Mucosa of rectum (tissue), 2 donors: ENCODE measurements at regions not wholly inside any gene's neighbourhood (a gene's known extent, or its start where the extent isn't known, plus 50 kb on each side); places are given as distances from the start of the nearest gene placed in this dataset.
"Not testable (repeated sequence)": the region's sequence is repeated elsewhere in the genome, so short reads cannot be mapped to it uniquely, and the experiment has no call there.

ENCODE experiments used
- H3K27ac ChIP-seq, 2 donors: one replicate each; pipeline ENCODE4 v1.7.0; 2013; ENCODE audit warnings: inconsistent platforms in 2 of 2, low read depth in 2 of 2, low read length in 2 of 2
- H3K27me3 ChIP-seq, 2 donors: one replicate each; pipeline ENCODE4 v1.7.0; 2013; ENCODE audit warnings: low read length in 2 of 2; ENCODE audit not compliant: control insufficient read depth in 2 of 2, insufficient read depth in 2 of 2
- H3K36me3 ChIP-seq, 2 donors: one replicate each; pipeline ENCODE4 v1.7.0; 2013; ENCODE audit warnings: low read length in 2 of 2; ENCODE audit not compliant: control insufficient read depth in 2 of 2, insufficient read depth in 2 of 2
- H3K4me1 ChIP-seq, 2 donors: one replicate each; pipeline ENCODE4 v1.7.0; 2013; ENCODE audit warnings: low read length in 2 of 2, mild to moderate bottlenecking in 1 of 2; ENCODE audit not compliant: control insufficient read depth in 2 of 2, insufficient read depth in 2 of 2
- H3K4me3 ChIP-seq, 2 donors: one replicate each; pipeline ENCODE4 v1.7.0; 2013; ENCODE audit warnings: low read length in 2 of 2
- H3K9ac ChIP-seq, 2 donors: one replicate each; pipeline ENCODE4 v1.7.0; 2013; ENCODE audit warnings: low read length in 2 of 2, low read depth in 1 of 2, mild to moderate bottlenecking in 1 of 2
- H3K9me3 ChIP-seq, 2 donors: one replicate each; pipeline ENCODE4 v1.7.0; 2013; ENCODE audit warnings: low read length in 2 of 2; ENCODE audit not compliant: control insufficient read depth in 2 of 2
- donor health status: healthy.
- donor health status: Normal muscosa, but diverticular disease.

- H3K36me3 ChIP-seq, result no peaks in the 10 kb centered on the region
- H3K27ac ChIP-seq, result peak overlapping the region in 1 of 2 donors; percentile 23
- H3K9me3 ChIP-seq, result no peaks in the 10 kb centered on the region
- peaks cover 0 to 2% of the 10 kb centered on the region in 2 donors for H3K4me1 ChIP-seq
- no peaks in the 10 kb centered on the region for H3K27me3 ChIP-seq
- H3K4me3 ChIP-seq, result no peak overlapping the region
- H3K9ac ChIP-seq, result no peak overlapping the region
These were observed 100.6 kb downstream of the DACT1 start for GRCh38 chr14:58738189-58738836.

- no peaks in the 10 kb centered on the region for H3K27me3 ChIP-seq
- H3K4me3 ChIP-seq, result no peak overlapping the region
- H3K9me3 ChIP-seq, result no peaks in the 10 kb centered on the region
- H3K36me3 ChIP-seq, result no peaks in the 10 kb centered on the region
- H3K4me1 ChIP-seq, result peaks cover 0 to 2% of the 10 kb centered on the region in 2 donors
- H3K9ac ChIP-seq, result no peak overlapping the region
- H3K27ac ChIP-seq, result no peak overlapping the region
These were observed 101.1 kb downstream of the DACT1 start for GRCh38 chr14:58738876-58739275.

GRCh38 chr14:58739674-58740073 is 101.9 kb downstream of the DACT1 start:
- Histone ChIP-seq H3K9me3 (no peaks in the 10 kb centered on the region), H3K4me1 (peaks cover 0 to 2% of the 10 kb centered on the region in 2 donors), H3K36me3 (no peaks in the 10 kb centered on the region), H3K4me3 (no peak overlapping the region), H3K27me3 (no peaks in the 10 kb centered on the region), H3K9ac (no peak overlapping the region), H3K27ac (no peak overlapping the region)

GRCh38 chr14:58740379-58740935 is 102.7 kb downstream of the DACT1 start:
- Histone ChIP-seq H3K36me3 (no peaks in the 10 kb centered on the region), H3K27ac (no peak overlapping the region), H3K27me3 (no peaks in the 10 kb centered on the region), H3K9me3 (no peaks in the 10 kb centered on the region), H3K9ac (no peak overlapping the region), H3K4me3 (no peak overlapping the region), H3K4me1 (peaks cover 0 to 2% of the 10 kb centered on the region in 2 donors)

GRCh38 chr14:58744801-58745394 is 107.1 kb downstream of the DACT1 start:
- H3K36me3 ChIP-seq, result no peaks in the 10 kb centered on the region
- H3K9me3 ChIP-seq, result no peaks in the 10 kb centered on the region
- no peak overlapping the region for H3K4me3 ChIP-seq
- H3K9ac ChIP-seq, result no peak overlapping the region
- no peaks in the 10 kb centered on the region for H3K27me3 ChIP-seq
- peaks cover 12 to 20% of the 10 kb centered on the region in 2 donors for H3K4me1 ChIP-seq
- H3K27ac ChIP-seq, result no peak overlapping the region

- Histone ChIP-seq H3K4me3 (no peak overlapping the region), H3K9me3 (no peaks in the 10 kb centered on the region), H3K4me1 (peaks cover 22 to 32% of the 10 kb centered on the region in 2 donors), H3K36me3 (no peaks in the 10 kb centered on the region), H3K27ac (no peak overlapping the region), H3K9ac (no peak overlapping the region), H3K27me3 (no peaks in the 10 kb centered on the region)
These were observed 108.5 kb downstream of the DACT1 start for GRCh38 chr14:58746261-58746660.

- Histone ChIP-seq H3K27ac (peak overlapping the region in 1 of 2 donors; percentile 41), H3K36me3 (no peaks in the 10 kb centered on the region), H3K4me1 (peaks cover 26 to 36% of the 10 kb centered on the region in 2 donors), H3K4me3 (no peak overlapping the region), H3K27me3 (no peaks in the 10 kb centered on the region), H3K9ac (no peak overlapping the region), H3K9me3 (no peaks in the 10 kb centered on the region)
These were observed 108.9 kb downstream of the DACT1 start for GRCh38 chr14:58746701-58747100.

- Histone ChIP-seq H3K27ac (peak overlapping the region in 1 of 2 donors; percentile 41), H3K4me1 (peaks cover 31 to 41% of the 10 kb centered on the region in 2 donors)
These were observed 109.4 kb downstream of the DACT1 start for GRCh38 chr14:58747181-58747580.

GRCh38 chr14:58748251-58748650 is 110.5 kb downstream of the DACT1 start:
- peaks cover 35 to 51% of the 10 kb centered on the region in 2 donors for H3K4me1 ChIP-seq
- not testable (repeated sequence) for H3K36me3 ChIP-seq, H3K27ac ChIP-seq, H3K4me3 ChIP-seq, H3K9ac ChIP-seq, H3K27me3 ChIP-seq, H3K9me3 ChIP-seq

More at GRCh38 chr14:58747181-58747580, 109.4 kb downstream of the DACT1 start:
- no peaks in the 10 kb centered on the region for H3K36me3 ChIP-seq
- no peaks in the 10 kb centered on the region for H3K27me3 ChIP-seq
- no peak overlapping the region for H3K4me3 ChIP-seq
- H3K9ac ChIP-seq, result no peak overlapping the region
- H3K9me3 ChIP-seq, result no peaks in the 10 kb centered on the region

- Histone ChIP-seq H3K36me3 (no peaks in the 10 kb centered on the region), H3K9ac (peak overlapping the region; percentile 30 to 49), H3K4me1 (peaks cover 35 to 51% of the 10 kb centered on the region in 2 donors), H3K27me3 (no peaks in the 10 kb centered on the region), H3K9me3 (no peaks in the 10 kb centered on the region), H3K27ac (peak overlapping the region; percentile 67 to 82), H3K4me3 (peak overlapping the region in 1 of 2 donors; percentile 46)
These were observed 111.4 kb downstream of the DACT1 start for GRCh38 chr14:58749066-58749669.
